Endothelial cell (in vitro differentiated cells): ENCODE measurements at regions not wholly inside any gene's neighbourhood (a gene's known extent, or its start where the extent isn't known, plus 50 kb on each side); places are given as distances from the start of the nearest gene placed in this dataset.

Experiments
- DNase-seq: peaks from one replicate; pipeline ENCODE4 v3.0.0; 2021; ENCODE audit warnings: low spot score
- H3K27ac Mint-ChIP-seq: one replicate; pipeline ENCODE4 v1.8.0; 2021; ENCODE audit warnings: mixed read lengths, inconsistent platforms; ENCODE audit not compliant: unreplicated experiment
- H3K27me3 Mint-ChIP-seq: one replicate; pipeline ENCODE4 v1.8.0; 2021; ENCODE audit warnings: mild to moderate bottlenecking, moderate library complexity, mixed read lengths, inconsistent platforms; ENCODE audit not compliant: unreplicated experiment
- H3K36me3 Mint-ChIP-seq: one replicate; pipeline ENCODE4 v1.8.0; 2021; ENCODE audit warnings: mild to moderate bottlenecking, low read depth, mixed read lengths, inconsistent platforms; ENCODE audit not compliant: unreplicated experiment
- H3K4me1 Mint-ChIP-seq: one replicate; pipeline ENCODE4 v1.8.0; 2021; ENCODE audit warnings: mild to moderate bottlenecking, mixed read lengths, inconsistent platforms; ENCODE audit not compliant: unreplicated experiment
- H3K4me3 Mint-ChIP-seq: one replicate; pipeline ENCODE4 v1.8.0; 2021; ENCODE audit warnings: mild to moderate bottlenecking, mixed read lengths, inconsistent platforms; ENCODE audit not compliant: unreplicated experiment
- H3K9me3 Mint-ChIP-seq: one replicate; pipeline ENCODE4 v1.8.0; 2021; ENCODE audit warnings: mixed read lengths, inconsistent platforms; ENCODE audit not compliant: unreplicated experiment
- TF ChIP-seq, protein P1 (sequence below): fragments of 200-600 bp; sonication (generic); IDR thresholded peaks from one replicate; pipeline ENCODE4 v1.5.0; 2021; ENCODE audit warnings: antibody characterized with exemption; ENCODE audit not compliant: unreplicated experiment

DNA sequence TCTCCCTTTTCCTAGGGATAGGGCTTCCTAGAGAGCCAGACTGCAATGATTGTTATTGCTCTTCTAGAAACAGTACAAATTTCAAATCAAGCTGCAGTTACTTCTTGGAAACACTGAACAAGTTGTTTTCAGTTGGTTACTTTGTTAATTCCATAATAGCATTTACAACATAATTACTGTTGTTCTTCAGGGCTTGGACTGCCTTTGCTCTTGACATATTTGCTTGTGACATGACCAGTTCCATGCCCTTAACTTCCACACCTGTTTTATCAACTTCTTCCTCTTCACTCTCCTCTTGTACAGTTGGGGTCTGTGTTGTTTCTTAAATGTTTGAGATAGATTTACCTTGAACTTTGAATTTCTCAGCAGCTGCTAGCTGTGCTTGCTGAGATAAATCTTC is 104.4 kb downstream of the SEC23IP start:
- Mint-ChIP-seq H3K36me3 (no peaks in the 10 kb centered on the region), H3K4me3 (no peak overlapping the region), H3K27ac (no peak overlapping the region), H3K27me3 (no peaks in the 10 kb centered on the region), H3K9me3 (no peaks in the 10 kb centered on the region), H3K4me1 (no peaks in the 10 kb centered on the region)
- no peak for DNase-seq
- TF ChIP-seq, protein P1, sequence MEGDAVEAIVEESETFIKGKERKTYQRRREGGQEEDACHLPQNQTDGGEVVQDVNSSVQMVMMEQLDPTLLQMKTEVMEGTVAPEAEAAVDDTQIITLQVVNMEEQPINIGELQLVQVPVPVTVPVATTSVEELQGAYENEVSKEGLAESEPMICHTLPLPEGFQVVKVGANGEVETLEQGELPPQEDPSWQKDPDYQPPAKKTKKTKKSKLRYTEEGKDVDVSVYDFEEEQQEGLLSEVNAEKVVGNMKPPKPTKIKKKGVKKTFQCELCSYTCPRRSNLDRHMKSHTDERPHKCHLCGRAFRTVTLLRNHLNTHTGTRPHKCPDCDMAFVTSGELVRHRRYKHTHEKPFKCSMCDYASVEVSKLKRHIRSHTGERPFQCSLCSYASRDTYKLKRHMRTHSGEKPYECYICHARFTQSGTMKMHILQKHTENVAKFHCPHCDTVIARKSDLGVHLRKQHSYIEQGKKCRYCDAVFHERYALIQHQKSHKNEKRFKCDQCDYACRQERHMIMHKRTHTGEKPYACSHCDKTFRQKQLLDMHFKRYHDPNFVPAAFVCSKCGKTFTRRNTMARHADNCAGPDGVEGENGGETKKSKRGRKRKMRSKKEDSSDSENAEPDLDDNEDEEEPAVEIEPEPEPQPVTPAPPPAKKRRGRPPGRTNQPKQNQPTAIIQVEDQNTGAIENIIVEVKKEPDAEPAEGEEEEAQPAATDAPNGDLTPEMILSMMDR: no peak

DNA sequence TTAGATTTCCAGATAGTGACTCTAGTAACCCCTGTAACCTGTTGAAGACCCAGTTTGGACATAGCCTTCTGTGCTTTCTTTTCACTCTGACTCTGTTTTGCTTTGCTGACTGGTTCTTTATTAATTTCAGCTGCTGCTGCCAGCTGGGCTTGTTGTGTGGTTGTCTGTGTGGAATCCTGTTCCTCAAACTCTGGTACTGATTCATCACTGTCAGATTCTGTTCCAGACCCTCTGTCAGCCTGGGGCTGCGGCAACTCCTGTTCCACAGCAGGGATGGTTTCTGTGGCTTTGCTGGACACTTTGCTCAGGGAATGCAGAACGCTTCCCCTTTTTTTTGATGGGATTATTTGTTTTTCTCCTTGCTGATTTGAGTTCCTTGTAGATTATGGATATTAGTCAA is 104.9 kb downstream of the SEC23IP start:
- TF ChIP-seq, protein P1: no peak

GRCh38 chr10:120002785-120003184 is 110.3 kb downstream of the SEC23IP start:
- no peak for DNase-seq
- TF ChIP-seq, protein P1: no peak
- H3K27ac Mint-ChIP-seq: no peak overlapping the region

More for the DNA sequence above, 104.9 kb downstream of the SEC23IP start:
- no peak for DNase-seq
- no peak overlapping the region for H3K4me3 Mint-ChIP-seq
- no peak overlapping the region for H3K27ac Mint-ChIP-seq
- H3K9me3 Mint-ChIP-seq: no peaks in the 10 kb centered on the region
- H3K36me3 Mint-ChIP-seq: no peaks in the 10 kb centered on the region
- no peaks in the 10 kb centered on the region for H3K4me1 Mint-ChIP-seq
- H3K27me3 Mint-ChIP-seq: no peaks in the 10 kb centered on the region

GRCh38 chr10:120005207-120006201 is 113.0 kb downstream of the SEC23IP start:
- no peaks in the 10 kb centered on the region for H3K9me3 Mint-ChIP-seq
- no peak overlapping the region for H3K4me3 Mint-ChIP-seq
- no peaks in the 10 kb centered on the region for H3K27me3 Mint-ChIP-seq
- no peaks in the 10 kb centered on the region for H3K4me1 Mint-ChIP-seq
- TF ChIP-seq, protein P1: no peak
- no peaks in the 10 kb centered on the region for H3K36me3 Mint-ChIP-seq
- no peak overlapping the region for H3K27ac Mint-ChIP-seq
- DNase-seq: no peak

More at GRCh38 chr10:120002785-120003184, 110.3 kb downstream of the SEC23IP start:
- Mint-ChIP-seq H3K36me3 (no peaks in the 10 kb centered on the region), H3K4me1 (no peaks in the 10 kb centered on the region), H3K27me3 (no peaks in the 10 kb centered on the region), H3K9me3 (no peaks in the 10 kb centered on the region), H3K4me3 (no peak overlapping the region)

GRCh38 chr10:120007261-120007660 is 114.7 kb downstream of the SEC23IP start:
- no peaks in the 10 kb centered on the region for H3K9me3 Mint-ChIP-seq
- TF ChIP-seq, protein P1: no peak
- no peak for DNase-seq
- H3K27me3 Mint-ChIP-seq: no peaks in the 10 kb centered on the region
- H3K4me1 Mint-ChIP-seq: no peaks in the 10 kb centered on the region
- no peak overlapping the region for H3K4me3 Mint-ChIP-seq
- no peak overlapping the region for H3K27ac Mint-ChIP-seq
- H3K36me3 Mint-ChIP-seq: no peaks in the 10 kb centered on the region
